SK-N-DZ (cell line): ENCODE measurements at regions not wholly inside any gene's neighbourhood (a gene's known extent, or its start where the extent isn't known, plus 50 kb on each side); places are given as distances from the start of the nearest gene placed in this dataset.

ENCODE experiments used
- small RNA-seq, 2 experiments: library from RNA; depleted of rRNA; stranded (forward); fragments of <200 nt; gene quantifications; one replicate each; pipeline ENCODE3, GENCODE V24; 2014

Small RNA genes in the stretch of these regions (small RNA-seq; reads per million reads assigned to genes)
- gene RF00019 = 0 reads per million in 2 experiments
